NCI-H2081 (cell line): ENCODE measurements at regions not wholly inside any gene's neighbourhood (a gene's known extent, or its start where the extent isn't known, plus 50 kb on each side); places are given as distances from the start of the nearest gene placed in this dataset.
A peak's percentile ranks its signal among the peaks of the same experiment; 100 is the strongest.

Source experiments
- DNase-seq, 2 experiments: peaks; one replicate each; lab custom pipeline; 2025; lab: John Stamatoyannopoulos, UW

DNA sequence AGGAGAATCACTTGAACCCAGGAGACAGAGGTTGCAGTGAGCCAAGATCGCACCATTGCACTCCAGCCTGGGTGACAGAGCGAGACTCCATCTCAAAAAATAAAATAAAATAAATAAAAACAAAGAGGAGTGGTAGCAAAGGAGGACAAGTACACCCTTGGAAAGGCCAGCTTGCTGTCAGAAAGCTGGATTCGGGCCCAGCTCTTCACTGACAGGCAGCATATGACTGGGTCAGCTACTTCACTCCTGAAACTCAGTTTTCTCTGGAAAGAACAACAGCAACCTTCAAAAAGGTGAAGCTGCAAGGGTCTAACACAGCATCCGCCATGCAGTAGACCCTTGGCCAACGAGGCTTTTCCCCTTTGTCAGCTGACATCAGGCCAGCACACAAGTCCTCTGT lies 156.0 kb upstream of the TIAM1 start:
- no peak for DNase-seq

DNA sequence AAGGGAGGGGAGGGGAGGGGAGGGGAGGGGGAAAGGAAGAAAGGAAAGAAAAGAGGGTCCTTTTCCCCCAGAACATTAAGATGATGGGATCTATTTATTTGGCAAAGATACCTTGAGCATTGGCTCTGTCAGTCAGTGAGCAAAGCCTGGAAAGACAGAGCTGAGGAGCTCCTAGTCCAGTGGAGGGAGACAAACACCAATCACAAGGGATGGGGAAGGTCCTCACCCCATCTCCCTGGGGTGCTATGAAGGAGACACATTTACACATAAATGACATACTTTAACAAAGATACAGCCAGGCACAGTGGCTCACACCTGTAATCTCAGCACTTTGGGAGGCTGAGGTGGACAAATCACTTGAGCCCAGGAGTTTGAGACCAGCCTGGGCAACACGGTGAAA lies 154.9 kb upstream of the TIAM1 start:
- no peak for DNase-seq

DNA sequence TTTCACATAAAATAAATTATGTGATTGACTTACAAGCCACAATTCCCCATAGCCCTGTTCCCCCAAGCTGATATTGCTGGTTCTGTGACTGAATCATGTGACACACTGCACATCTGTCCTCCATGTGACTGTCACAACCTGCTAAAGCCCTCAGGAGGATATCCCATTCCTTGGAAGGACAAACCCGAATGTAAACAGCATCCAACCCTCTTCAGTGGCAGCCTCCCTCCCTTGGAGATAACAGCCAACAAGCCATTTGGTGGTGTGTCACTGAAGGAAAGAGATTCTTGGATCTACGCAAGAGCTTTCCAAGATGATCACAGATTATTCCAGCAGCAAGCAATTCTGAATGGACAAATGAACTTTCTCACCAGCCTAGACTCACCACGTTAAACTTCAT lies 153.9 kb upstream of the TIAM1 start:
- no peak for DNase-seq

DNA sequence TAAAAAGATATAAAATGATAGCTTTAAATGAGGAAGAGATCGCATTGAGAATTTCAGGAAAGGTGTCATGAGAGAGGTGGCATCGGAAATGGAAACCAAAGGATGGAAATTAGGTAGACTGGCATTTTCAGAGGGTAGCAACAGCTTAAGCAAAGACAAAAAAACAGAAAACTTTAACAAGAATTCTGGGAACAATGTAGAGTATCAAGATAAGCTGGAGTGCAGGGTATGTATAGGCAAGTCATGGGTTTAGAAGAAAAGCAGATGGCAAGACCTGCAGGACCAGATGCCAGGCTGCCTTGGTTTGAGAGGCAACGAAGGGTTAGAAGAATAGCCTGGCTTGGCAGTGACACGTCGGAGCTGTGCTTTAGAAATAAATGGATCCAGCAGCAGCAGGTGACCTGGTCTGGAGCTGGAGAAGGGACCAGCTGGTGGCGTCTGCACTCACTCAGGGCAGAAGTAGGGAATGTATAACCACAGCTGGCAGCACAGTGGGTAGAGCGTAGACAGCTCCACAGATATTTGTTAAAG lies 149.4 kb upstream of the TIAM1 start:
- DNase-seq: no peak

DNA sequence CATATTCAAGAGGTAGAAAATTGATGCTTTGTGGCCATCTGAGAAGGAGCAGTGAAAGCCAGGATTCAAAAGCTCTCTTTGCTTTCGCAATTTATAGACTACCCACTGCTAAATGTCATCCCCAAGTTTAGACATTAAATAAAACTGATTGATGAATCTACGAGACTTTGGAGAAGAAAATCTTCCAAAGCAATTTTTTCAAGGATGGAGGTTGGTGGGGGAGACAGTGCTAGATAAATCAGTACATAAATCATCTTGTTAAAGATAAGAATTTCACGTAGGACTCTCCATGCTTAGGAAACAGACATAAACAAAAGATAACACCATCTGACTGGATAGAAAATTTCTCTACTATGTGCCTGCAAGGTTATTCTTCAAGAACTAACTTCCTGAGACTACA lies 147.6 kb upstream of the TIAM1 start:
- DNase-seq: no peak

DNA sequence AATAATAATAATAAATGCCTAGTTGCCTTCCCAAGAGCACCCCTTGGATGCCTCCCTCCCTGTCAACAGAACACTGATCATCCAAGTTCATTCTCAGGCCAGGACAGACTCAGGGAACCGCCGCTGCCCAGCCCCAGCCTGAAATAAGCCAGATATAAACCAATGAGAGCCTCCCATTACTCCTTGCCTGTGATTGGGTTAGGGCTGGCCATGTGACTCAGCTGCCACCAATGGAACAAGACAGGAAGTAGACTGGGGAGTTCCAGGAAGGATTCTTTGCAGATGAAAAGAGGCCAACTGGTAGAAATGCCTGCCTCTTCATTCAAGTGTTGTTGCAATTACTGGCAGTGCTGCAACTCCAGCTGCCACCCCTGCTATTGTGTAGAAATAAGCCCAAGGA lies 146.4 kb upstream of the TIAM1 start:
- no peak for DNase-seq

DNA sequence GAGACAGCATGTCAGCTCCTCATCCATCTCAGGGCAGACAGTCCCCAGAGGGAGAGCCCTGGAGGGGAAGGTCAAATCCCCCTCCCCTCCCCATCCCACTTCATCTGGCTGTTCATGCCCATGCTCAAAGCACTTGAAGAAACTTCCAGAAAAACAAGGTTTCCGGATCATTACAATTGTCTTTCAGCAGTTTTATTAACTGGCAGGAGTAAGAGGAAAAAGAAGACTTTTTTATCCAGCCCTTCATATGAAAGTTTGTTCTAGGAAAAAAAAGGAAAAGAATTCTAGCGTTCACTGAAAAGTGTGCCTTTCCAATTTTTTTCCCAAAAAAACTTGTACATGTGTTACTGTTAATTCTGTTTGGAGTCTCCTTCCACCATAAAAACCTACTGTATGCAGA lies 145.7 kb upstream of the TIAM1 start:
- no peak for DNase-seq

DNA sequence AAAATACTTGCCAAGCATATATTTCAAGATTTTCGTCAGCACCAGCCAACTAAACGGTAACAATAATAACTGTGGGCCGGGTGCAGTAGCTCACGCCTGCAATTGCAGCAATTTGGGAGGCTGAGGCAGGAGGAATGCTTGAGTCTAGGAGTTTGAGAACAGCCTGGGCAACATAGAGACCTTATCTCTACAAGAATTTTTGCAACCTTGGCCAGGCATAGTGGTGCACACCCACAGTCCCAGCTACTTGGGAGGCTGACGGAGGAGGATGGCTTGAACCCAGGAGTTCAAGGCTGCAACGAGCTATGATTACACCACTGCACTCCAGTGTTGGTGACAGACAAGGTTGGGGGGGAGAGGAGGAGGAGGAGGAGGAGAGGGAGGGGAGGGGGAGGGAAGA lies 145.0 kb upstream of the TIAM1 start:
- DNase-seq: no peak

DNA sequence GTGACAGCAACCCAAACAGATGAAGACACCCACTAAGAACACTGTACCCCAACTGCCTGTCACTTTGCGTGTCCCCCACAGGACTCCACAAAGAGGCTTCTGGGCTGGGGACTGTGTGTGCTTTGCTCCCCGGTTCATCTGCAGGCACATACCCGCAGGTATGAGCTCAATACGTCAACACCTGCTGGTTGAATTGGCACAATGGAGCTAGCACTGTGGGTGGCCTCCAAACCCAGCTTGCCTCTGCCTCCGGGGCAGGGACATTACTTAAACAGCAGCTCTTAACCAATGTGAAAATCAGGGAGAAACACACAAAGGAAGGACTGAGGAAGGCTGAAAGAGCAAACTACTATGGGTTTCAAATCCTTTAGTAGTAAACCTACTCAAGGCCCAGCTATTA lies 140.2 kb upstream of the TIAM1 start:
- peak; percentile 40 to 71 for DNase-seq

DNA sequence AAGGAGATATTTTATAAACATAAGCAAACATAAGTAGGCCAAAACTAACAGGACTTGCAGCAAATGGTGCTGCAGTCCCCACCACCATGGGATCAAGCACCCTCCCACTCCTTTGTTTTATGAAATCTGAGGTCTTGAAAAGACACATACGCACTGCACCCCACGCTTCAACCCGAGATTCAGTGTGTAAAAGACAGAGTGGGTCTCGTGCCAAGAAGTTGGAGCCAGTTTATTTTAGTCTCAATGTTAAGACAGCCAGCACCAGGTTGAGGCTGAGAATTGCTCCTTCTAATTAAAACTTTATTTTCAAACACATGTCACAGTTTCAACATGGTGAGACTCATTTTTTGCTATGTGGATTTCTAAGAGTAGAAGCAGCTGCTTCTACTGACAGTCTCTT lies 139.1 kb upstream of the TIAM1 start:
- DNase-seq: no peak

DNA sequence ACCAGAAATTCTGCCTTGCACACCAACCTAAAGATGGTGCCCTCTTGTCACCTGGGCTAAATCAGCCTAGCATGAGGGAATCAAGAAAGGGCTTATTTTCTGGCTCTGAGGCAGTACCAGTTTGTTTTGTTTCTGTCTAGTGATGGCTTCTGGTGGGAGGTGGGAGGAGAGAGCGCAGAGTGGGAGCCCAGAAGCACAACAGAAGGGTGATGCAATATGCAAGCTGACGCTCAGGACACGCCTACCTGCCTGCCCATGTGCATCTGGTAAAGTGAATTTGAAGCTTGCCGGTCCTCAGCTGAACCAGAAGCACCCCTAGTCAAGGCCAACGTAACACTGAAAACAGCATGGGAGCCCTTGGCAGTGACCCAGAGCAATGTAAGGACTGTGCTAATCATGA lies 138.4 kb upstream of the TIAM1 start:
- no peak for DNase-seq

DNA sequence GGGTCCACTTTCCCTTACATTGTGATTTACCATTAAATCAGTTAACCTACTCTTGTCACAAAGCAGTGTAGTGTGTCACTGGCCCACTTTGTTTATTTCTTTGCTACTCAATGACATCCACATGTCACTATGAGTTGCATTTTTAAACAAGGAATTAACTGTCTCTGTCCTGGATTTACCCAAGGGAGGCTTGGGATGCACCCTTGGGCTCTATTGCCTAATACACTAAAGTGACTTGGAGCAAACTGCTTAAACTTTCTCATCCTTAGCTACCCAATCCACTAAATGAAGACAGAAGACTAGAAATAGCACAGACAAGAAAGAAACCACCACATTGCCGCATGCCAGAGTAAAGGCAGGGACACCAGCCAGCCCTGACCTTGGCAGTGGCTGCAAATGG lies 136.2 kb upstream of the TIAM1 start:
- DNase-seq: no peak

DNA sequence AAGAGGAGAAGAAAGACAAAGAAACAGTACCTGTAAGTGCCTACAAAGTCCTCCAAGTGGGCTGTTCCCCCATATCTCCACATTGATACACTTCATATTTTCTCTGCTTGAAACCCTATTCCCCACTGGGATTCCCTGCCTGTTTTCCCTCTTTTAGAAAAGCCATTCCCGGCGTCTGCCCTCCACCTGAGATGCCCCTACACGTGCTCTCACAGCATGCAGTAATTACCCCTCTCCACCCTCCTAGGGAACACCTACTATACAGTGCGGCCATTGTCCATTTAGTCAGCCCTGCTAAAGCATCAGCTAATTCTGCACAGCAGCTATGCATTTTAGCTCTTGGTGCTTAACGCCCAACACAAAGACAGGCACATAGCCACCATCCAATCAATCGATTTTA lies 135.7 kb upstream of the TIAM1 start:
- DNase-seq: peak in 1 of 2 experiments; percentile 41

DNA sequence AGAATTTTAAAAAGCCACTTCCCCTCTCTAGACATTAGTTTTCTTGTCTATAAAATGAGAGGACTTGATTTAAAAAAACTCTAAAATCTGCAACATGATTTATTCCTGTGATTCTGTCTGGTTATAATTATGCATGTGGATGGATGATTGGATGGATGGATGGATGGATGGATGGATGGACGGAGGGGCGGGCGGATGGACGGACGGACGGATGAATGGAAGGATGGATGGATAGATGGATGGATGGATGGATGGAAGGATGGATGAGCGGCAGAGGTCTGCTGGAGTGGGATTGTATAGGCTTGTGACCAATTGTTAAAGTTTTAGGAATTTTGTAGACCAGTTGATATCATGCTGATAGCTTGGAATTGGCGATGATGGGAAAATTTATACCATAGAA lies 135.2 kb upstream of the TIAM1 start:
- DNase-seq: no peak

DNA sequence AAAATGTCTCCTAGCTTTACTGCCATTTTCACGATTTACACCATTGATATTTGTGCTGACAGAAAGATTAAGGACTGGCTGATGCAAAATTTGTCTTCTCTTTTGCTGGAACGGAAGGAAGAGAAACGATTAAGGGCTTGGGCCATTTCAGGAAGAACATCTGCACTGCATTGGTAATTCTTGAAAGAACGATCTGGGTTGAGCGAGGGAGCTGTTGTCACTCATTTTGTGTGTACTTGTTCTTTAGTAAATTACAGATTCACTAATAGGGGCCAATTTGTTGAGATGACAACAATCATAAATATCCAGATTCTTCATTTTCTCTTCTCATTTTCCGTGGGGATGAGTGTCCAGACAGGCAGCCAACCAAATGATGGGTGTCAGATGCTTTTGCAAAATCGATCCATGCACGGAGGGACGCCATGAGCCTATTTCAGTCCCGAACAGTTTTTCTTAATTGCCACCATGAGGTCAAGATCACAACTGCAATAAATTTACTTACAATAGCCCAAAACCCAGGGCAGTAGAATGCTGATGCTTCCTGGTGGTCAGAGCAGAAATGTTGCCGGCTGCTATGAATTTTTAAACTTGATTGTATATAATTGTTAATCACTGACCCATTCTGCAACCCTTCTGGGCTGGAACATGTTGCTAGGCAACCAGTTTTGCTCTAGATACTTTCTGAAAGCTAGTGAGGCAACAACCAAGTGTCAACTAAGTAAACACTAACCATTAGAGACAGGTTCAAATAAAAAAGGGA lies 132.4 kb upstream of the TIAM1 start:
- DNase-seq: peak in 1 of 2 experiments; percentile 14

DNA sequence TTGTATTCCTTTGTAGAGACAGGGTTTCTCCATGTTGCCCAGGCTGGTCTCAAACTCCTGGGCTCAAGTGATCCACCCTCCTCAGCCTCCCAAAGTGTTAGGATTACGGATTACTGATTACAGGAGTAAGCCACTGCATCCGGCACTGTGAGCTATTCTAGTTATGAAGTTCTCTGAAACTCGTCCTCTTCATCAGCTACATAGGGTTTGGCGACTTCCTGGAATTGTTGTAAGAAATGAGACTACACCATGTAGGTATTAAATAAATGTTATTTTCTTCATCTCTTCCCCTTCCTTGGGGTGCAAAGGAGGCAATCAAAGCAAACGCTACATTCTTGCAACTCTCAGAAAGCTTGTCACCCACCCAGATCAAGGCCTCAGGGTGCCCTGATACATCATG lies 131.2 kb upstream of the TIAM1 start:
- DNase-seq: no peak

DNA sequence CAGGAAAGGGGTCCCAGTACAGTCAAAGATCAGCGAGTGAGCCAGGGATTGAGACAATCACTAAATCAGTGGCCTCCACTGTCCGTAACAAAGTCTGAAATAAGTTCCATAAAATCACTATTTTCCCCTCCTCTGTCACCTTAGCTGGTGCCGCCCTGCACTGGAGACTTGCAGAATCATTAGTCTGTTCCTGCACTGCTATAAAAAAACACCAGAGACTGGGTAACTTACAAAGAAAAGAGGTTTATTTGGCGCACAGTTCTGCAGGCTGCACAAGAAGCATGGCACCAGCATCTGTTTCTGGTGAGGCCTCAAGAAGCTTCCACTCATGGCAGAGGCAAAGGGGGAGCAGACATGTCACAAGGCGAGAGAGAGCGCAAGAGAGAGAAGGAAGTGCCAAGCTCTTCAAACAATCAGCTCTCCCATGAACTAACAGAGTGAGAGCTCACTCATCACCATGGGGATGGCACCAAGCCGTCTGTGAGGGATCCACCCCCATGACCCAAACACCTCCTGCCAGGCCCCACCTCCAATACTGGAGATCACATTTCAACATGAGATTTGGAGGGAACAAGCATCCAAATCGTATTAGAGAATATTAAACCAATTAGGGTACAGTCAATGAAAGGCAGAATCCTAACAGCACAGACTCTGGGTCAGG lies 129.8 kb upstream of the TIAM1 start:
- DNase-seq: peak in 1 of 2 experiments; percentile 11

DNA sequence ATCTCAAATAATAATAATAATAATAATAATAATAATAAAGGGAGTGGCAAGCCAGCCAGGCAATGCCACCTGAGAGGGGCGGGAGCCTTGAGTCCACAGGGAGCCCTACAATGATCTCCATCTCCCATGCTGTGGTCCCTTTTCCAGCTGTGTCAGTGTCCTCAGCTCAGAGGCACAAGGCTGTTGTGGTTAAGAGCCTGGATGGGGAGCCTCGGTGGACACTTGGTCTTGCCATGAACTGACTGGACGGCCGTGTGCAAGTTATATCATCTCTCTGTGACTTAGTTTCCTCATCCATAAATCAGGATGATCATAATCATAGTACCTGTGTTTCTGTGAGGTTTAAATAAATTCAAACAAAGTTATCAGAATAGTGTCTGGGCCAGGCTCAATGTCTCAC lies 127.8 kb upstream of the TIAM1 start:
- no peak for DNase-seq

DNA sequence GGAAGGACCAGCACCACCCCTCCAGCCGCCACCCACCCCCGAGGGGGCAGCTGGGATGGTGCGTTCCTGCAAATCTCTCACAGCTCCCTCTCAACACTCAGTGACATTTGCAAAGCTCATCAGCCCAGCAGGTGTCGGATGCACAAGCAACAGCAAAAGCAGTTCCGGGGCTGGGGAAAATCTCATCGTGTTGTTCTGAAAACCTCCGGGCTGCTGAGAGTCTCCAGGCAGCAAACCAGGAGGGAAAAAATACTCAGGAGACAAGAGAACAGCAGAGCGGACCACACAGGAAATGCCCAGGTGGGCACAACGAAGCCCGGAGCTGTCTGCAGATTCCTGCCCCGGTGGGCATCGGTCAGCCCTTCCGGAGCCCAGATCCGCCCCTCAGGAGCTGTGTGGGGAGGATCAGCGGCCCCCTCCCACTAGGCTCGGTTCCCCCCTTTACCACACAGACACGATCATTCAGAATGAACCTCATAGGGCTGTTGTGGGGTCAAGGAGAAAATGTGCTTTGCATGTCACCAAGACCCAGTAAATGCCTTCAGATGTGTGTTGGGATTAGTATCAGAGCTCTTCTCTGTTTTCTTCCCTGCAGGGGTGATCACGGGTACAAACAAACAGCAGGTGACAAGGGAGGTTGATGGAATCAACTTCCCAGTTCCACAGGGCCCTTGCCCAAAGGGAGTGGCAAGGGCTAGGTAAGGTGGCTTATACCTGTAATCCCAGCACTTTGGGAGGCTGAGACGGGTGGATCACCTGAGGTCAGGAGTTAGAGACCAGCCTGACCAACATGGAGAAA lies 127.0 kb upstream of the TIAM1 start:
- no peak for DNase-seq

DNA sequence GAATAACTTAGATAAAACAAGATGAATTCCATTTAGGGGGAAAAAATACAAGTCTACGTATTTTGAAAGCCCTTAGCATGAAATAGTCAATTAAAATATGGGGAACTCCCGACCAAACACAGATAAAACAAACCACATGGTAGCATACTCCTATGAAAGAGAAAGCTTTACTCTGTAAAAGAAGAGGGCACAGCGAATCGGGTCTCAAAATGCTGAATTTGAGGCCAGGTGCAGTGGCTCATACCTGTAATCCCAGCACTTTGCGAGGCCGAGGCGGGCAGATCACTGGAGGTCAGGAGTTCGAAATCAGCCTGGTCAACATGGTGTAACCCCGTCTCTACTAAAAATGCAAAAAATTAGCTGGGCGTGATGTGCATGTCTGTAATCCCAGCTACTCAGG lies 116.9 kb upstream of the TIAM1 start:
- DNase-seq: no peak

DNA sequence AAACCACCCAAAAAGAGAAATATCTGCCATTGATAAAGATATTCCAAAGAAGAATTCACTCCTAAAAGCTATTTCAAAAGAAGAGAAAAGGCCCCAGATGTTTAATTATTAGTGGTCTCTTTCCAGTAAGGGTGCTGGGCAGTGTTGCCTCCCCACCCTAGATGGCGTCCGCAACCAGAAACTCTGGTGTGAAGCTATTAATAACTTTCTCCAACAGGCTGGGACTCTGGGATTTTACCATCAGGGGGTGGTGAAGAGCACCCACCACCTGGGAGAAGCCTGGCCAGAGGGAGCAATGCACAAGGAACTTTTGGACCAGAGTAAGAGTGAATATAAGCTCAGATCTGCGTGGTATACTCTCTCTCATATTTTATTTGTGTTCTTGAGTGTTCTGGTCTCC lies 115.4 kb upstream of the TIAM1 start:
- DNase-seq: no peak

DNA sequence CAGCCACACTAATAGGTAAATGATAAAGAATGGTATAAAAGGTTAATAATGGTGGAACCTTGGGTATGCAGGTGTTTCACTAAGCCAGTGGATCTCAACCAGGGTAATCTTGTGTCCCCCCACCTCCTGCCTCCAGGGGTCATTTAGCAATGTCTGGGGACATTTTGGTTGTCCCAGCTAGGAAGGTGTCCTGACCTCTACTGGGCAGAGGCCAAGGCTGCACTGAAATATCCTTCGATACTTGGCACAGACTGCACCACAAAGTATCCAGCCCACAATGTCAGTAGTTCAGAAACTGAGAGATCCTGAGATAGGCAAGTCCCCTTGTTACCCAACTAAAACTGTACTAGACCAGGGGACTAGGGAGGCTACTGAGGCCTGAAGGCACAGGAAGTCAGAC lies 113.6 kb upstream of the TIAM1 start:
- no peak for DNase-seq

DNA sequence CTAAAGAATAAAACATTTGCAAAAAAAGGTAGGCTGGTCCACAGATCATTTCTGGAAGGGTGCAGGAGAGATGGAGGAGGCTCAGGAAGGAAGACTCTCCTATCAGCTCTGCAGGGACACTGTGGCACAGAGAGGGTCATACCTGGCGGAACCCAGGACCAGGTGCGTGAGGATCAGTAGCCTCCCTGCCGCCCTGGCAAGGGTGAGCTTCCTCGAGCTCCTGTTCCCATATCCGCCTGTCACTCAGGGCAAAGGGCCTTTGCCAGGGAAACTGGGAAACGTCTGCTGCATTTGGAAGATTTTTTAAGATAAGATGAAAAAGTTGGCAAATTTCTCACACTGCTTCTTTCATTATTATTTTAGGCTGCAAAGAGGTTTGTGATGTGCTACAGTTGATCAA lies 112.1 kb upstream of the TIAM1 start:
- no peak for DNase-seq
